KMS-11 (cell line): ENCODE measurements at regions not wholly inside any gene's neighbourhood (a gene's known extent, or its start where the extent isn't known, plus 50 kb on each side); places are given as distances from the start of the nearest gene placed in this dataset.
"Not testable (repeated sequence)": the region's sequence is repeated elsewhere in the genome, so short reads cannot be mapped to it uniquely, and the experiment has no call there.

Source experiments
- H2AFZ ChIP-seq: fragments of 200-600 bp; sonication (generic); 2 replicates; pipeline ENCODE4 v1.6.1; 2016; ENCODE audit warnings: antibody characterized with exemption, mixed run types, low read depth
- H3K27ac ChIP-seq: fragments of 200-600 bp; sonication (generic); 2 replicates; pipeline ENCODE4 v1.6.1; 2016; ENCODE audit warnings: mild to moderate bottlenecking, mixed run types
- H3K27me3 ChIP-seq: fragments of 200-600 bp; sonication (generic); 2 replicates; pipeline ENCODE4 v1.6.1; 2017; ENCODE audit warnings: mild to moderate bottlenecking, low read depth, mixed run types, moderate library complexity; ENCODE audit not compliant: insufficient read depth
- H3K36me3 ChIP-seq: fragments of 200-600 bp; sonication (generic); 2 replicates; pipeline ENCODE4 v1.6.1; 2017; ENCODE audit warnings: mild to moderate bottlenecking, mixed run types; ENCODE audit not compliant: insufficient read depth
- H3K4me1 ChIP-seq: fragments of 200-600 bp; sonication (generic); 2 replicates; pipeline ENCODE4 v1.6.1; 2016; ENCODE audit warnings: mild to moderate bottlenecking, low read depth, mixed run types; ENCODE audit not compliant: poor library complexity, severe bottlenecking
- H3K4me2 ChIP-seq: fragments of 200-600 bp; sonication (generic); 2 replicates; pipeline ENCODE4 v1.7.0; 2016; ENCODE audit warnings: mild to moderate bottlenecking, mixed run types
- H3K4me3 ChIP-seq: fragments of 200-600 bp; sonication (generic); IDR thresholded peaks from 2 replicates; pipeline ENCODE4 v1.6.1; 2017; ENCODE audit warnings: low read depth, low read length, mixed read lengths; ENCODE audit not compliant: insufficient read depth
- H3K79me2 ChIP-seq: fragments of 200-600 bp; sonication (generic); 2 replicates; pipeline ENCODE4 v1.6.1; 2016; ENCODE audit warnings: low read depth, mixed run types; ENCODE audit not compliant: insufficient read depth
- H3K9ac ChIP-seq: fragments of 200-600 bp; sonication (generic); 2 replicates; pipeline ENCODE4 v1.6.1; 2016; ENCODE audit warnings: mild to moderate bottlenecking, mixed run types
- H4K20me1 ChIP-seq: fragments of 200-600 bp; sonication (generic); 2 replicates; pipeline ENCODE4 v1.6.1; 2016; ENCODE audit warnings: mild to moderate bottlenecking, mixed run types; ENCODE audit not compliant: insufficient read depth
- TF ChIP-seq, protein P1 (sequence below): fragments of 200-600 bp; sonication (generic); conservative IDR thresholded peaks from 2 replicates; pipeline ENCODE4 v1.6.1; 2017; ENCODE audit warnings: low read depth, mild to moderate bottlenecking, antibody characterized with exemption, low read length, moderate library complexity, mixed read lengths

DNA sequence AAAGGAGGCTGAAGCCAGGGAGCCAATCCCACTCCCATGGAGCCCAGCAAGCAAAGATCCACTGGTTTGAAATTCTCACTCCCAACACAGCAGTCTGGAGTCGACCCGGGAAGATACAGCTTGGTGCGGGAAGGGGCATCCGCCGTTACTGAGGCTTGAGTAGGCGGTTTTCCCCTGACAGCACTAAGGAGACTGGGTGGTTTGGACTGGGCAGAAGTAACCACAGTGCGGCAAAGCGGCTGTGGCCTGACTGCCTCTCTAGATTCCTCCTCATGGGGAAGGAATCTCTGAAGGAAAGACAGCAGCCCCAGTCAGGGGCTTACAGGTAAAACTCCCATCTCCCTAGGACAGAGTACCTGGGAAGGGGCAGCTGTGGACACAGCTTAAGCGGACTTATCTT lies 261.6 kb upstream of the KYNU start:
- no peaks in the 10 kb centered on the region for H4K20me1 ChIP-seq
- no peaks in the 10 kb centered on the region for H3K36me3 ChIP-seq
- no peaks in the 10 kb centered on the region for H3K79me2 ChIP-seq
- H3K4me1 ChIP-seq, result no peaks in the 10 kb centered on the region
- H3K27ac ChIP-seq, result no peak overlapping the region
- no peak overlapping the region for H3K9ac ChIP-seq
- no peak overlapping the region for H3K4me2 ChIP-seq
- TF ChIP-seq, protein P1, sequence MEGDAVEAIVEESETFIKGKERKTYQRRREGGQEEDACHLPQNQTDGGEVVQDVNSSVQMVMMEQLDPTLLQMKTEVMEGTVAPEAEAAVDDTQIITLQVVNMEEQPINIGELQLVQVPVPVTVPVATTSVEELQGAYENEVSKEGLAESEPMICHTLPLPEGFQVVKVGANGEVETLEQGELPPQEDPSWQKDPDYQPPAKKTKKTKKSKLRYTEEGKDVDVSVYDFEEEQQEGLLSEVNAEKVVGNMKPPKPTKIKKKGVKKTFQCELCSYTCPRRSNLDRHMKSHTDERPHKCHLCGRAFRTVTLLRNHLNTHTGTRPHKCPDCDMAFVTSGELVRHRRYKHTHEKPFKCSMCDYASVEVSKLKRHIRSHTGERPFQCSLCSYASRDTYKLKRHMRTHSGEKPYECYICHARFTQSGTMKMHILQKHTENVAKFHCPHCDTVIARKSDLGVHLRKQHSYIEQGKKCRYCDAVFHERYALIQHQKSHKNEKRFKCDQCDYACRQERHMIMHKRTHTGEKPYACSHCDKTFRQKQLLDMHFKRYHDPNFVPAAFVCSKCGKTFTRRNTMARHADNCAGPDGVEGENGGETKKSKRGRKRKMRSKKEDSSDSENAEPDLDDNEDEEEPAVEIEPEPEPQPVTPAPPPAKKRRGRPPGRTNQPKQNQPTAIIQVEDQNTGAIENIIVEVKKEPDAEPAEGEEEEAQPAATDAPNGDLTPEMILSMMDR, result no peak
- H2AFZ ChIP-seq, result no peak overlapping the region
- no peaks in the 10 kb centered on the region for H3K27me3 ChIP-seq
- H3K4me3 ChIP-seq, result no peak overlapping the region

DNA sequence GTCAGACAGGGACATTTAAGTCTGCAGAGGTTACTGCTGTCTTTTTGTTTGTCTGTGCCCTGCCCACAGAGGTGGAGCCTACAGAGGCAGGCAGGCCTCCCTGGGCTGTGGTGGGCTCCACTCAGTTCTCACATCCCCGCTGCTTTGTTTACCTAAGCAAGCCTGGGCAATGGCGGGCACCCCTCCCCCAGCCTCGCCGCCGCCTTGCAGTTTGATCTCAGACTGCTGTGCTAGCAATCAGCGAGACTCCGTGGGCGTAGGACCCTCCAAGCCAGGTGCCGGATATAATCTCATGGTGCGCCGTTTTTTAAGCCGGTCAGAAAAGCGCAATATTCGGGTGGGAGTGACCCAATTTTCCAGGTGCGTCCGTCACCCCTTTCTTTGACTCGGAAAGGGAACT lies 264.3 kb upstream of the KYNU start:
- not testable (repeated sequence) for H3K4me3 ChIP-seq, H2AFZ ChIP-seq, H3K4me2 ChIP-seq, H4K20me1 ChIP-seq, H3K9ac ChIP-seq, H3K79me2 ChIP-seq, H3K36me3 ChIP-seq, H3K4me1 ChIP-seq, H3K27ac ChIP-seq, H3K27me3 ChIP-seq

DNA sequence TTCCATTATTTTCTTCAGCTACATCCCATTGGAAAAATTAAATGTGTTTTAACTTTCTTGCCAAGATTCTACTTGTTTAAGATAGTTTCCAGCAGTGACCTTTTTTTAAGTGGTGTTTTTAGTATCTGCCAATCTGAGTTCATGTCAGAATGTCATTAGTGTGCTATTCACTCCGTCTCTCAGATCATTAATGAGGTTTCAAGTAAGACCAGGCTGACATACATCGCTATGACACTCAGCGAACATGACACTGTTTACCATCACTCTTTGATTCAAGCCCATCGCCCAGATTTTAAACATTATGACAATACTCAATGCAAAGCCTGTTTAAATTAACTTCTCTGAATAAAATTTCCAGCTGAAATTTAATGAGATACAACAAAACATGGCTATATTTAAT lies 272.0 kb upstream of the KYNU start:
- Histone ChIP-seq H2AFZ (no peak overlapping the region), H3K36me3 (no peaks in the 10 kb centered on the region), H4K20me1 (no peaks in the 10 kb centered on the region), H3K4me3 (no peak overlapping the region), H3K79me2 (no peaks in the 10 kb centered on the region), H3K4me2 (no peak overlapping the region), H3K27me3 (no peaks in the 10 kb centered on the region), H3K9ac (no peak overlapping the region), H3K4me1 (no peaks in the 10 kb centered on the region), H3K27ac (no peak overlapping the region)
- TF ChIP-seq, protein P1, result no peak

DNA sequence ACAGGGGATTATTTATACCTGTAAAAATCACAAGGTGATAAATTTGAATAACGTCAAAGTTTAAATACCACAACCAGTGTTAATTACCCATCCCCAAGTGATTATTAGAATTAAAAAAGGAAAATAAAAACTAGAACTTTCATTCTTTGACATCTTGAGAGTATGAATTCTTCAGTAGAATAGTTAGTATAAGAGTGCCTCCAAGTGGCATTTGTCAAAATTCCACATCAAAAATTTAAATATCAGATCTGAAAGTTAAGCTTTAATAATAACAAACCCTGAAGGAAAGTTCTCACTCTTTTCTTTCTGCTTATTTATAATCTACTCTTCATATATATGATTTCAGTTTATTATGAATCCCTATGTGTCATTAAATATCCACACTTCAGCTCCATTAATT lies 273.7 kb upstream of the KYNU start:
- H3K4me2 ChIP-seq, result no peak overlapping the region
- no peak overlapping the region for H2AFZ ChIP-seq
- H3K79me2 ChIP-seq, result no peaks in the 10 kb centered on the region
- no peaks in the 10 kb centered on the region for H4K20me1 ChIP-seq
- no peaks in the 10 kb centered on the region for H3K4me1 ChIP-seq
- no peaks in the 10 kb centered on the region for H3K27me3 ChIP-seq
- no peaks in the 10 kb centered on the region for H3K36me3 ChIP-seq
- H3K4me3 ChIP-seq, result no peak overlapping the region
- no peak overlapping the region for H3K27ac ChIP-seq
- no peak overlapping the region for H3K9ac ChIP-seq
- TF ChIP-seq, protein P1, result no peak

DNA sequence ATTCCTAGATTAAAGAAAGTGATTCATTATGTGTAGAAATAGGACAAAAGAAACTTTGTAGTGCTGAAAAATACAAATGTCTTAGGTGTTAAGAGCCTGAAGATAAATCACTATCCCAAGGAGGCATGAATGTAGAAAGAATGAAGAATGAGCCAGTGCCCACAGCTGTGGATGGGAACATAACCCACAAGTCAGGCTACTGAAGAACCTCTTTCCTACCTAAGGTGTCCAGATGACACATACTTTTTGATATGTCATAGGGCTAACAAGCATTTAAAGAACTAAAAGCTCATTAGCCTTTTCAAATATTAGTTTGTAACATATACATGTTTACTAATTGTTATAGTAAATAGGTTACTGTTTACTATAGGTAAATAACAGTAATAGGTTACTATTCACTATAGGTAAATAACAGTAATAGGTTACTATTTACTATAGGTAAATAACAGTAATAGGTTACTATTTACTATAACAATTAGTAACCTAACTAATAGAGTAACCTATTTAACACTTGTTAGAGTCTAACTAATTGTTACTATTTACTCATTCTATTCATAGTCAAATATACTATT lies 275.0 kb upstream of the KYNU start:
- Histone ChIP-seq H3K27ac (no peak overlapping the region), H3K4me1 (no peaks in the 10 kb centered on the region), H3K9ac (no peak overlapping the region), H3K4me3 (no peak overlapping the region), H4K20me1 (no peaks in the 10 kb centered on the region), H3K4me2 (no peak overlapping the region), H3K79me2 (no peaks in the 10 kb centered on the region), H3K27me3 (no peaks in the 10 kb centered on the region), H2AFZ (no peak overlapping the region), H3K36me3 (no peaks in the 10 kb centered on the region)
- TF ChIP-seq, protein P1, result no peak
